Neural cell (in vitro differentiated cells): ENCODE measurements at regions not wholly inside any gene's neighbourhood (a gene's known extent, or its start where the extent isn't known, plus 50 kb on each side); places are given as distances from the start of the nearest gene placed in this dataset.

Source experiments
- H2AFZ ChIP-seq: fragments of 200-600, 300-800 bp; sonication (generic), shearing (Covaris generic); 2 replicates; pipeline ENCODE4 v1.6.0; 2014; ENCODE audit warnings: low read depth, mild to moderate bottlenecking, antibody characterized with exemption, low read length, moderate library complexity
- H3F3A ChIP-seq: fragments of 200-600 bp; shearing (Covaris generic); 2 replicates; pipeline ENCODE4 v1.6.1; 2016; ENCODE audit warnings: mild to moderate bottlenecking, moderate library complexity, mixed read lengths, antibody characterized with exemption, low read length; ENCODE audit not compliant: insufficient read depth, poor library complexity, severe bottlenecking
- H3K27ac ChIP-seq: fragments of 200-600, 300-800 bp; sonication (generic), shearing (Covaris generic); 2 replicates; pipeline ENCODE4 v1.5.1; 2014; ENCODE audit warnings: mild to moderate bottlenecking, low read length, moderate library complexity
- H3K27me3 ChIP-seq: fragments of 300-800, 200-600 bp; sonication (generic), shearing (Covaris generic); 2 replicates; pipeline ENCODE4 v1.6.0; 2014; ENCODE audit warnings: mild to moderate bottlenecking, low read depth, low read length, moderate library complexity; ENCODE audit not compliant: insufficient read depth
- H3K36me3 ChIP-seq: fragments of 300-800, 200-600 bp; sonication (generic), shearing (Covaris generic); 2 replicates; pipeline ENCODE4 v1.5.1; 2014; ENCODE audit warnings: mild to moderate bottlenecking, antibody characterized with exemption, low read length, moderate library complexity; ENCODE audit not compliant: insufficient read depth
- H3K4me2 ChIP-seq: fragments of 300-800, 200-600 bp; sonication (generic), shearing (Covaris generic); 2 replicates; pipeline ENCODE4 v1.6.0; 2014; ENCODE audit warnings: mild to moderate bottlenecking, low read length
- H3K4me3 ChIP-seq: fragments of 300-800, 200-600 bp; sonication (generic), shearing (Covaris generic); 2 replicates; pipeline ENCODE4 v1.5.1; 2014; ENCODE audit warnings: mild to moderate bottlenecking, low read length, moderate library complexity
- H3K79me2 ChIP-seq: fragments of 200-600 bp; shearing (Covaris generic); replicated peaks from 2 replicates; pipeline ENCODE4 v1.6.0; 2014; ENCODE audit warnings: mild to moderate bottlenecking, low read length, moderate library complexity; ENCODE audit not compliant: insufficient read depth
- H3K9ac ChIP-seq: fragments of 300-800, 200-600 bp; sonication (generic), shearing (Covaris generic); 2 replicates; pipeline ENCODE4 v1.6.1; 2016; ENCODE audit warnings: mild to moderate bottlenecking, low read length, mixed read lengths
- H3K9me2 ChIP-seq: fragments of 200-600 bp; shearing (Covaris generic); 2 replicates; pipeline ENCODE4 v1.6.1; 2016; ENCODE audit warnings: mild to moderate bottlenecking, low read length, mixed read lengths; ENCODE audit not compliant: insufficient read depth
- H3K9me3 ChIP-seq: fragments of 200-600, 300-800 bp; sonication (generic), shearing (Covaris generic); 2 replicates; pipeline ENCODE4 v1.6.1; 2016; ENCODE audit warnings: mild to moderate bottlenecking, mixed run types, low read length, moderate library complexity, mixed read lengths
- H4K20me1 ChIP-seq: fragments of 200-600 bp; shearing (Covaris generic); 2 replicates; pipeline ENCODE4 v1.6.1; 2016; ENCODE audit warnings: mild to moderate bottlenecking, mixed run types; ENCODE audit not compliant: insufficient read depth
- EP300 ChIP-seq: fragments of 450-650 bp; conservative IDR thresholded peaks from 2 replicates; pipeline ENCODE4 v1.6.1; 2014; ENCODE audit warnings: antibody characterized with exemption, mild to moderate bottlenecking, moderate library complexity; ENCODE audit not compliant: poor library complexity, severe bottlenecking
- EZH2 ChIP-seq: fragments of 200-600, 300-800 bp; shearing (Covaris generic), sonication (generic); IDR thresholded peaks from 2 replicates; pipeline ENCODE4 v1.6.1; 2014; ENCODE audit warnings: antibody characterized with exemption, low read length, borderline replicate concordance, mild to moderate bottlenecking; ENCODE audit not compliant: insufficient read depth, poor library complexity, severe bottlenecking
- MXI1 ChIP-seq: fragments of 450-650 bp; conservative IDR thresholded peaks from 2 replicates; pipeline ENCODE4 v1.6.1; 2014; ENCODE audit warnings: antibody characterized with exemption, mild to moderate bottlenecking; ENCODE audit not compliant: poor library complexity, severe bottlenecking
- POLR2AphosphoS5 ChIP-seq: IDR thresholded peaks from 2 replicates; pipeline ENCODE4 v1.6.1; 2012
- RAD21 ChIP-seq: fragments of 450-650 bp; conservative IDR thresholded peaks from 2 replicates; pipeline ENCODE4 v1.6.1; 2014; ENCODE audit warnings: antibody characterized with exemption, mild to moderate bottlenecking, moderate library complexity
- SMC3 ChIP-seq: fragments of 450-650 bp; conservative IDR thresholded peaks from 2 replicates; pipeline ENCODE4 v1.6.1; 2014; ENCODE audit warnings: antibody characterized with exemption, mild to moderate bottlenecking, moderate library complexity; ENCODE audit not compliant: poor library complexity
- TAF1 ChIP-seq: IDR thresholded peaks from 2 replicates; pipeline ENCODE4 v1.6.1; 2012; ENCODE audit warnings: low read depth
- TF ChIP-seq, protein P1 (sequence below): fragments of 450-650 bp; IDR thresholded peaks from 2 replicates; pipeline ENCODE4 v1.5.1; 2014; ENCODE audit warnings: antibody characterized with exemption, mild to moderate bottlenecking, moderate library complexity; ENCODE audit not compliant: poor library complexity, severe bottlenecking
- TF ChIP-seq, protein P2 (sequence below): IDR thresholded peaks from 2 replicates; pipeline ENCODE4 v1.6.1; 2012; ENCODE audit warnings: borderline replicate concordance

DNA sequence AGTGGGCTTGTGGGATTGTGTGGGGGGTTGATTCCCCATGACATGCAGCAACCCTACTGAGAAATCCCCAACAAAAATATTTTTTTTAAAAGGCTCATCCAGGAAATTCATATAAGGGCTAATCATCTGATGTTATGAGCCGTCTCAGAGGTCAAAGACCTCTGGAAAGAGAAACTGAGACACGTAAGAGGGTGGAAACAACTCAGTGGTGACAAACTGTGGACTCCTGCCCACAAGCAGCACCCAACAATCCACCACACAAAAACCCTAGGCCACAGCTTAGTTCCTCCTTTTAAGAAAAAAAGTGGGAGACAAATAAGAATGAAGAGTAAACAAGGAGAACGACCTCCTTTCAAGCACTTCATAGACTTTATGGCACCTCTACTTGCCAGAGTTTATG is 1096.1 kb upstream of the NRXN1 start:
- no peaks in the 10 kb centered on the region for H3K79me2 ChIP-seq
- H3K36me3 ChIP-seq = no peaks in the 10 kb centered on the region
- TF ChIP-seq MXI1 (no peak), RAD21 (no peak), EZH2 (no peak), TAF1 (no peak)
- TF ChIP-seq, protein P1, sequence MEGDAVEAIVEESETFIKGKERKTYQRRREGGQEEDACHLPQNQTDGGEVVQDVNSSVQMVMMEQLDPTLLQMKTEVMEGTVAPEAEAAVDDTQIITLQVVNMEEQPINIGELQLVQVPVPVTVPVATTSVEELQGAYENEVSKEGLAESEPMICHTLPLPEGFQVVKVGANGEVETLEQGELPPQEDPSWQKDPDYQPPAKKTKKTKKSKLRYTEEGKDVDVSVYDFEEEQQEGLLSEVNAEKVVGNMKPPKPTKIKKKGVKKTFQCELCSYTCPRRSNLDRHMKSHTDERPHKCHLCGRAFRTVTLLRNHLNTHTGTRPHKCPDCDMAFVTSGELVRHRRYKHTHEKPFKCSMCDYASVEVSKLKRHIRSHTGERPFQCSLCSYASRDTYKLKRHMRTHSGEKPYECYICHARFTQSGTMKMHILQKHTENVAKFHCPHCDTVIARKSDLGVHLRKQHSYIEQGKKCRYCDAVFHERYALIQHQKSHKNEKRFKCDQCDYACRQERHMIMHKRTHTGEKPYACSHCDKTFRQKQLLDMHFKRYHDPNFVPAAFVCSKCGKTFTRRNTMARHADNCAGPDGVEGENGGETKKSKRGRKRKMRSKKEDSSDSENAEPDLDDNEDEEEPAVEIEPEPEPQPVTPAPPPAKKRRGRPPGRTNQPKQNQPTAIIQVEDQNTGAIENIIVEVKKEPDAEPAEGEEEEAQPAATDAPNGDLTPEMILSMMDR = no peak
- TF ChIP-seq, protein P2, sequence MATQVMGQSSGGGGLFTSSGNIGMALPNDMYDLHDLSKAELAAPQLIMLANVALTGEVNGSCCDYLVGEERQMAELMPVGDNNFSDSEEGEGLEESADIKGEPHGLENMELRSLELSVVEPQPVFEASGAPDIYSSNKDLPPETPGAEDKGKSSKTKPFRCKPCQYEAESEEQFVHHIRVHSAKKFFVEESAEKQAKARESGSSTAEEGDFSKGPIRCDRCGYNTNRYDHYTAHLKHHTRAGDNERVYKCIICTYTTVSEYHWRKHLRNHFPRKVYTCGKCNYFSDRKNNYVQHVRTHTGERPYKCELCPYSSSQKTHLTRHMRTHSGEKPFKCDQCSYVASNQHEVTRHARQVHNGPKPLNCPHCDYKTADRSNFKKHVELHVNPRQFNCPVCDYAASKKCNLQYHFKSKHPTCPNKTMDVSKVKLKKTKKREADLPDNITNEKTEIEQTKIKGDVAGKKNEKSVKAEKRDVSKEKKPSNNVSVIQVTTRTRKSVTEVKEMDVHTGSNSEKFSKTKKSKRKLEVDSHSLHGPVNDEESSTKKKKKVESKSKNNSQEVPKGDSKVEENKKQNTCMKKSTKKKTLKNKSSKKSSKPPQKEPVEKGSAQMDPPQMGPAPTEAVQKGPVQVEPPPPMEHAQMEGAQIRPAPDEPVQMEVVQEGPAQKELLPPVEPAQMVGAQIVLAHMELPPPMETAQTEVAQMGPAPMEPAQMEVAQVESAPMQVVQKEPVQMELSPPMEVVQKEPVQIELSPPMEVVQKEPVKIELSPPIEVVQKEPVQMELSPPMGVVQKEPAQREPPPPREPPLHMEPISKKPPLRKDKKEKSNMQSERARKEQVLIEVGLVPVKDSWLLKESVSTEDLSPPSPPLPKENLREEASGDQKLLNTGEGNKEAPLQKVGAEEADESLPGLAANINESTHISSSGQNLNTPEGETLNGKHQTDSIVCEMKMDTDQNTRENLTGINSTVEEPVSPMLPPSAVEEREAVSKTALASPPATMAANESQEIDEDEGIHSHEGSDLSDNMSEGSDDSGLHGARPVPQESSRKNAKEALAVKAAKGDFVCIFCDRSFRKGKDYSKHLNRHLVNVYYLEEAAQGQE = no peak
- H3K4me2 ChIP-seq = no peak overlapping the region
- H3K4me3 ChIP-seq = no peak overlapping the region
- no peaks in the 10 kb centered on the region for H4K20me1 ChIP-seq
- H3K27ac ChIP-seq = no peak overlapping the region
- no peaks in the 10 kb centered on the region for H3K9me2 ChIP-seq
- H3F3A ChIP-seq = no peaks in the 10 kb centered on the region
- H3K9ac ChIP-seq = no peak overlapping the region
- H2AFZ ChIP-seq = no peak overlapping the region
- H3K27me3 ChIP-seq = no peaks in the 10 kb centered on the region
- no peaks in the 10 kb centered on the region for H3K9me3 ChIP-seq

DNA sequence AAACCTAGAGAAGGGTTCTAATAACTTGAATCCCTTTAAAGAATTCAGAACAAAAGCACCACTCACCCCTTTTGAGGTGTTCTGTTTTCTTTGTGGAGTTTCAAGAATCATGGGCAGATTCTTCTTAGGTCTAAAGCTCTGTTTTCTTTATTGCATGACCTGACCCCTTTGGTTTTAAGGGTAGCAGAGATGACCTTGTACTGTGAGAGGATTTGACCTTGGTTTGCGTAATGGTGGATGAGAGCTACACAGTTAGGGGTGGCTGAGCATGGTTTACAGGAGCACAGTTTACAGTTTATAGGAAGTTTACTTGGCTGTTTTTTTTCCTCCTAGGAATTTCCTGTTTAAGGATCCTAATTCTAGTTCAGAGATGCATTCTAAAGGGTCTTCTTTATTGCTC is 1095.6 kb upstream of the NRXN1 start:
- no peaks in the 10 kb centered on the region for H3K9me3 ChIP-seq
- no peaks in the 10 kb centered on the region for H3K36me3 ChIP-seq
- no peak for TF ChIP-seq RAD21
- TF ChIP-seq POLR2AphosphoS5 = no peak
- no peak for TF ChIP-seq EP300
- TF ChIP-seq TAF1 = no peak
- TF ChIP-seq EZH2 = no peak
- TF ChIP-seq, protein P1 = no peak
- no peak for TF ChIP-seq SMC3
- no peak for TF ChIP-seq MXI1
- TF ChIP-seq, protein P2 = no peak
- H3F3A ChIP-seq = no peaks in the 10 kb centered on the region
- H3K27me3 ChIP-seq = no peaks in the 10 kb centered on the region
- no peaks in the 10 kb centered on the region for H4K20me1 ChIP-seq
- H3K4me3 ChIP-seq = no peak overlapping the region
- no peaks in the 10 kb centered on the region for H3K9me2 ChIP-seq
- no peak overlapping the region for H2AFZ ChIP-seq
- H3K9ac ChIP-seq = no peak overlapping the region
- no peaks in the 10 kb centered on the region for H3K79me2 ChIP-seq
- H3K27ac ChIP-seq = no peak overlapping the region
- H3K4me2 ChIP-seq = no peak overlapping the region
